Activated naive CD8-positive, alpha-beta T cell treated with anti-CD3 and anti-CD28 coated beads, Interleukin-2, amount 50 U/mL, for 24 hours (primary cell): ENCODE measurements at regions not wholly inside any gene's neighbourhood (a gene's known extent, or its start where the extent isn't known, plus 50 kb on each side); places are given as distances from the start of the nearest gene placed in this dataset.
A peak's percentile ranks its signal among the peaks of the same experiment; 100 is the strongest.
"Not testable (repeated sequence)": the region's sequence is repeated elsewhere in the genome, so short reads cannot be mapped to it uniquely, and the experiment has no call there.

ENCODE experiments used
- ATAC-seq: fragments of 150-1000 bp; cut with Tn5 transposase; one replicate; pipeline ENCODE4 v1.10.0; 2021
- DNase-seq: peaks from one replicate; pipeline ENCODE4 v3.0.0; 2021
- H3K27ac Mint-ChIP-seq: one replicate; pipeline ENCODE4 v1.8.0; 2021; ENCODE audit warnings: mild to moderate bottlenecking, mixed read lengths
- H3K27me3 Mint-ChIP-seq: one replicate; pipeline ENCODE4 v1.8.0; 2021; ENCODE audit warnings: mixed read lengths
- H3K36me3 Mint-ChIP-seq: one replicate; pipeline ENCODE4 v1.8.0; 2021; ENCODE audit warnings: low read depth, mixed read lengths
- H3K4me1 Mint-ChIP-seq: one replicate; pipeline ENCODE4 v1.8.0; 2021; ENCODE audit warnings: mixed read lengths
- H3K4me3 Mint-ChIP-seq: one replicate; pipeline ENCODE4 v1.8.0; 2021; ENCODE audit warnings: mild to moderate bottlenecking, moderate library complexity, mixed read lengths
- H3K9me3 Mint-ChIP-seq: one replicate; pipeline ENCODE4 v1.8.0; 2021; ENCODE audit warnings: mixed read lengths

GRCh38 chr15:84094720-84095119 is 140.9 kb upstream of the GOLGA6L4 start:
- not testable (repeated sequence) for DNase-seq, H3K4me1 Mint-ChIP-seq, H3K9me3 Mint-ChIP-seq, H3K27me3 Mint-ChIP-seq, H3K27ac Mint-ChIP-seq, H3K4me3 Mint-ChIP-seq, H3K36me3 Mint-ChIP-seq
- peak; percentile 33 for ATAC-seq

GRCh38 chr15:84097053-84097452 is 138.5 kb upstream of the GOLGA6L4 start:
- not testable (repeated sequence) for H3K4me1 Mint-ChIP-seq, ATAC-seq

GRCh38 chr15:84098604-84099003 is 137.0 kb upstream of the GOLGA6L4 start:
- ATAC-seq, result no peak
- no peak for DNase-seq
- Mint-ChIP-seq H3K4me3 (no peak overlapping the region), H3K9me3 (no peaks in the 10 kb centered on the region), H3K36me3 (no peaks in the 10 kb centered on the region), H3K27me3 (peaks cover 2% of the 10 kb centered on the region), H3K4me1 (no peaks in the 10 kb centered on the region), H3K27ac (no peak overlapping the region)

More at GRCh38 chr15:84097053-84097452, 138.5 kb upstream of the GOLGA6L4 start:
- not testable (repeated sequence) for H3K9me3 Mint-ChIP-seq, H3K4me3 Mint-ChIP-seq, DNase-seq, H3K27ac Mint-ChIP-seq, H3K27me3 Mint-ChIP-seq, H3K36me3 Mint-ChIP-seq

GRCh38 chr15:84099181-84099580 is 136.4 kb upstream of the GOLGA6L4 start:
- DNase-seq (no peak), ATAC-seq (no peak)
- Mint-ChIP-seq H3K4me1 (no peaks in the 10 kb centered on the region), H3K27me3 (peaks cover 2% of the 10 kb centered on the region), H3K9me3 (no peaks in the 10 kb centered on the region), H3K36me3 (no peaks in the 10 kb centered on the region), H3K27ac (no peak overlapping the region), H3K4me3 (no peak overlapping the region)

DNA sequence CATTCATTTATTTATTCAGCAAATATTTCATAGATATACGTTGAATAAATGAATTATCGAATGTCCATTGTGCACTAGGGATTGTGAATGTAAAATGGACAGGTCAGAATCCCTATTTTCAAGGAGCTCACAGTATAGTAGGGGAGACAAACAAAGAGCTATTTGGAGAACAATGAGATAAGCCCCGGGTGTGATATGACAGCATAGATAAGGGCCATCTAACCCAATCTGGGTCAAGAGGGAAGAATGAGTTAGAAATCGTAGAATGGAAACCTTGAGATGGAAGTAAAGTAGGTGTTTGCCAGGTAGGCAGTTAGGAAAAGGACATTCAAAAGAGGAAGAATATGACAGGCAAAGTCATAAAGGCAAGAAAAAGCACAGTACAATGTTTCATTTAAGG is 132.2 kb upstream of the GOLGA6L4 start:
- no peaks in the 10 kb centered on the region for H3K9me3 Mint-ChIP-seq
- no peak for DNase-seq
- H3K4me3 Mint-ChIP-seq, result no peak overlapping the region
- H3K27ac Mint-ChIP-seq, result no peak overlapping the region
- H3K27me3 Mint-ChIP-seq, result peaks cover 2% of the 10 kb centered on the region
- no peaks in the 10 kb centered on the region for H3K4me1 Mint-ChIP-seq
- no peak for ATAC-seq
- H3K36me3 Mint-ChIP-seq, result no peaks in the 10 kb centered on the region

- no peaks in the 10 kb centered on the region for H3K36me3 Mint-ChIP-seq
- no peak overlapping the region for H3K27ac Mint-ChIP-seq
- DNase-seq, result no peak
- no peaks in the 10 kb centered on the region for H3K4me1 Mint-ChIP-seq
- ATAC-seq, result no peak
- H3K9me3 Mint-ChIP-seq, result no peaks in the 10 kb centered on the region
- peaks cover 2% of the 10 kb centered on the region for H3K27me3 Mint-ChIP-seq
- H3K4me3 Mint-ChIP-seq, result no peak overlapping the region
These were observed 130.7 kb upstream of the GOLGA6L4 start for GRCh38 chr15:84104853-84105252.

- Mint-ChIP-seq H3K27ac (no peak overlapping the region), H3K4me1 (no peaks in the 10 kb centered on the region), H3K27me3 (peaks cover 4% of the 10 kb centered on the region), H3K9me3 (no peaks in the 10 kb centered on the region), H3K36me3 (no peaks in the 10 kb centered on the region), H3K4me3 (no peak overlapping the region)
- ATAC-seq, result no peak
- no peak for DNase-seq
These were observed 126.8 kb upstream of the GOLGA6L4 start for GRCh38 chr15:84108728-84109127.

DNA sequence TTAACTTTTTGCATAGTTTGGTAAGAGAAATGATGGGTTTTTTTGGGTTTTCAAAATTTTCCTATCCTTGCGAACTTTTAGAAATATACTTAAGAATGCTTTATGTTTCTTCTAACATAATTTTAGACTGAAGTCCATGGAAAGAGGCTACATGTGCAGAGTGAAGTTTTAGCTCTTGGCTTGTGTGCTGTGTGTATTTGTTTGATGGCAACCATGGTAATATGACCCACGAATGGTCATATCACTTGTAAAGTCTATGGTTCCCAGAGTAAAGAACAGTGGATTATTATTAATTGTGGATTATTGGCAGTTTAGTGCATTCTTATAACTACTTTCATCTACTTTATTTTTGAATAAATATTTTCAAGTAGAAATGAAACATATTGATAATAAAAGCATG is 124.0 kb upstream of the GOLGA6L4 start:
- Mint-ChIP-seq H3K27ac (no peak overlapping the region), H3K27me3 (peaks cover 4% of the 10 kb centered on the region), H3K36me3 (no peaks in the 10 kb centered on the region), H3K4me1 (no peaks in the 10 kb centered on the region), H3K9me3 (no peaks in the 10 kb centered on the region), H3K4me3 (no peak overlapping the region)
- no peak for DNase-seq
- ATAC-seq, result no peak

- Mint-ChIP-seq H3K9me3 (no peaks in the 10 kb centered on the region), H3K27me3 (peaks cover 4% of the 10 kb centered on the region), H3K4me3 (no peak overlapping the region), H3K4me1 (no peaks in the 10 kb centered on the region), H3K36me3 (no peaks in the 10 kb centered on the region), H3K27ac (no peak overlapping the region)
- no peak for ATAC-seq
- no peak for DNase-seq
These were observed 123.5 kb upstream of the GOLGA6L4 start for GRCh38 chr15:84112025-84112424.

GRCh38 chr15:84113919-84114318 is 121.7 kb upstream of the GOLGA6L4 start:
- Mint-ChIP-seq H3K36me3 (no peaks in the 10 kb centered on the region), H3K27ac (no peak overlapping the region), H3K27me3 (peaks cover 6% of the 10 kb centered on the region), H3K4me1 (no peaks in the 10 kb centered on the region), H3K9me3 (no peaks in the 10 kb centered on the region), H3K4me3 (no peak overlapping the region)
- no peak for DNase-seq
- ATAC-seq, result no peak

DNA sequence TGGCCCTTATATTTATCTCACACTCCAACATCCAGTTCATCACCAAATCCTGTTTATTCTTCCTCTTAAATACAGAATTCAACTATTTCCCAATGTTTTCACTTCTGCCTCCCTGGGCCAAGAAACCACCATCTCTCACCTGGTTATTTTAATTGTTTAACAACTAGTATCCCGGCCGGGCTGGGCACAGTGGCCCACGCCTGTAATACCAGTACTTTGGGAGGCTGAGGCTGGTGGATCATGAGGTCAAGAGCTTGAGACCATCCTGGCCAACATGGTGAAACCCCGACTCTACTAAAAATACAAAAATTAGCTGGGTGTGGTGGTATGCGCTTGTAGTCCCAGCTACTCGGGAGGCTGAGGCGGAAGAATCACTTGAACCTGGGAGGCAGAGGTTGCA is 120.9 kb upstream of the GOLGA6L4 start:
- H3K27me3 Mint-ChIP-seq, result not testable (repeated sequence)

DNA sequence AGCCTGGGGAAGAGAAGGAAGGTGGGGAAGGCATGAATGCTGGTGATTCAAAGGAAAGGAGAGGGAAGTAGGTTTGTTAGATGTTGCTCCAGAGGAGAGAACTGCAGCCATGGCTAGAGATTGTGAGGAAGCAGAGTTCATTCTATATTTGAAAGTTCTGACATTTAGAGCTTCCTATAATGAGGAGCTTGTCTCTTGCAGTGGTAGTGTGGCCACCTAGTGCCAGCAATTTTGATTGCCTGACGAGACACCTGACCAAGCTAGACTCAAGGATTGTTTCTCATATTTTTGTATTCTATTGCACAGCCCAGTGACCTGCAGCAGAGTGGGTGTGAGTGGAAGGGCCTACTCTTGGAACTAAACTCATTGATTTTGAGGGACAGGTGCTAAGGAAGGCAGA is 116.2 kb upstream of the GOLGA6L4 start:
- not testable (repeated sequence) for DNase-seq, H3K4me1 Mint-ChIP-seq, H3K36me3 Mint-ChIP-seq, H3K4me3 Mint-ChIP-seq, H3K27me3 Mint-ChIP-seq, H3K9me3 Mint-ChIP-seq, ATAC-seq, H3K27ac Mint-ChIP-seq

More for the DNA sequence above, 120.9 kb upstream of the GOLGA6L4 start:
- not testable (repeated sequence) for DNase-seq, H3K4me3 Mint-ChIP-seq, ATAC-seq, H3K9me3 Mint-ChIP-seq, H3K4me1 Mint-ChIP-seq, H3K27ac Mint-ChIP-seq, H3K36me3 Mint-ChIP-seq

DNA sequence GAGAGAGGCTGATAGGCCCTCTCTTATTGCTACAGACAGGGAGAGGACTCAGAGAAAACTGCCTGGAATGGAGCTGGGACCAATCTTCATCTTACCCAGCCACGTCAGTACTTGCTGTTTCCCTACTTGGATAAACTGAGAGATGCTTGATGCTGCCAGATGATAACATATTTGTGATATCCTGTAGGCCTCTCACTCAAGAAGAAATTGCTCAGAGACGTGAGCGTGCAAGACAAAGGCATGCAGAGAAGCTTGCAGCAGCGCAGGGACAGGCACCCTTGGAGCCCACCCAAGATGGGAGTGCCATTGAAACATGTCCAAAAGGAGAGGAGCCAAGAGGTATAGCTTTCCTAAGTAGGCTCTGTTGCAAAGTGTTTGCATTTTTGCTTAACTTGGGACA is 114.7 kb upstream of the GOLGA6L4 start:
- DNase-seq, H3K9me3 Mint-ChIP-seq, H3K4me3 Mint-ChIP-seq, H3K27ac Mint-ChIP-seq, ATAC-seq, H3K36me3 Mint-ChIP-seq, H3K4me1 Mint-ChIP-seq, H3K27me3 Mint-ChIP-seq: not testable (repeated sequence)

DNA sequence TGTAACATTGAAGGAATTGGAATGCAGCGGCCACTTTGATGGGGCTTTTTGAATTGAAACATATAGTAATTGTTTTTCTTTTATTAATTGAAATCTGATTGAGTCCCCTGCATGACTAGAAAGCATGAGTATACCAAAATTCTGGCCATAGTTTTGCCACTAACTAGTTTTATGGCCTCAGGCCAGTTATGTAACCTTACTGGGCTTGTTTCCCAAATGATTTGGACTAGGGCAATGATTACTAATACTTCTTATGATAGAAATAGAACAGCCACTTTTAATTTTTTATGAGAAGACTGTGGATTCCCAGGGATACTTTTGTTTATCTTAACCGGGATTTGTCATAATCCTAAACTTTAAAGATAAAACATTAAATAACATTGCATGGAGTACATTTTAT is 106.9 kb upstream of the GOLGA6L4 start:
- H3K9me3 Mint-ChIP-seq, H3K4me3 Mint-ChIP-seq, ATAC-seq, H3K27me3 Mint-ChIP-seq, H3K27ac Mint-ChIP-seq, H3K36me3 Mint-ChIP-seq, H3K4me1 Mint-ChIP-seq, DNase-seq: not testable (repeated sequence)

- H3K36me3 Mint-ChIP-seq, H3K27ac Mint-ChIP-seq, H3K4me1 Mint-ChIP-seq, H3K4me3 Mint-ChIP-seq, ATAC-seq, H3K27me3 Mint-ChIP-seq, H3K9me3 Mint-ChIP-seq, DNase-seq: not testable (repeated sequence)
These were observed 105.3 kb upstream of the GOLGA6L4 start for GRCh38 chr15:84130098-84130831.

GRCh38 chr15:84135931-84136456 is 99.6 kb upstream of the GOLGA6L4 start:
- DNase-seq, ATAC-seq, H3K9me3 Mint-ChIP-seq, H3K36me3 Mint-ChIP-seq, H3K27ac Mint-ChIP-seq, H3K27me3 Mint-ChIP-seq, H3K4me3 Mint-ChIP-seq, H3K4me1 Mint-ChIP-seq: not testable (repeated sequence)
